NCI-H774 (cell line): ENCODE measurements at regions not wholly inside any gene's neighbourhood (a gene's known extent, or its start where the extent isn't known, plus 50 kb on each side); places are given as distances from the start of the nearest gene placed in this dataset.

Experiments used
- DNase-seq: peaks from one replicate; lab custom pipeline; 2025; lab: John Stamatoyannopoulos, UW

DNA sequence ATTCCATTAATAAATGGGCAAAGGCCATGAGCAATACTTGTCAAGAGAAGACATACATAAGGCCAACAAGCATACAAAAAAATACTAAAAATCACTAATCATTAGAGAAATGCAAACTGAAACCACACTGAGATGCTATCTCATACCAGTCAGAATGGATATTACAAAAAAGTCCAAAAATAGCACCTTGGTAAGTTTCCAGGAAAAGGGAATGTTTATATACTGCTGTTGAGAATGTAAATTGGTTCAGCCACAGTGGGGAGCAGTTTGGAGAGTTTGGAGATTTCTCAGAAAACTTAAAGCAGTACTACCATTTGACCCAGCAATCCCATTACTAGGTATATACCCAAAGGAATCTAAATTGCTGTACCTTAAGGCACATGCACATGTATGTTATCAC is 467.7 kb downstream of the CDH11 start:
- no peak for DNase-seq

DNA sequence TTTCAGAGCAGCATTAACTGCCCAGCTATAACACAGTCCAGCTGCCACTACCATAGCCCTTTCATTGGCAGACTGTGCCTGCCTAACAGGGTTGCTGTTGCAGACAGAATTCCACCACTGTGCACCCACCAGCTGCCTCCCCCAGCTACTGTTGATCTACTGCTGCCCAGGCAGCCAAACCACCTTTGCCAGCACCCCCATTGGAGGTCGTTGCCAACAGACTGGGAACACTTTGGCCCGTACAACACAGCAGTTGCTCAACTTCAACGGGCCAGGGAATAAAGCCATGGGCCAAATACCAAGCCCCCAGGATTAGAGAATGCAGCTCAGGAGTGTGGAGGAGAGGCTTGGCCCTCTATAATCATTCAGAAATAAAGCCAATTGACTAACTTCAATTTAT is 473.6 kb downstream of the CDH11 start:
- DNase-seq: no peak

- DNase-seq: no peak
These were observed 480.5 kb downstream of the CDH11 start for GRCh38 chr16:64641343-64641742.

- no peak for DNase-seq
These were observed 483.1 kb downstream of the CDH11 start for GRCh38 chr16:64638766-64639165.

DNA sequence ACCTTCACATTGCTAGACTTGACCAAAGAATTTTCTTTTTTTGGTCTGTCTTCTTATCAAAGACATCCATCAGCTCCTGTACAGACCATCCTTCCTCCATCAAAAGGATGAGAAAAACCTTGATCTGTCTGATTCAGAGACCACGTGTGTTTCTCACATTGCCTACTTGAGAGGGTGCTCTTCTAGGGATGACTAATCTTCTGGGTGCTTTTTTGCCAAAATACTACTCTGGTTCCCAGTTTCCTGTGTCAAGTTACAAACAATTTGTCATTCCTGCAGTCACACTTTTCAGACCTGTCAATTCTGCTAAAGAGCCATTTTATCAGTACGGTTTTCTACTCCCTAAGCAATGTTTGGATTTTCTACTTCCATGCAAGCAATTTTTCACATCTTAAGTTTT is 492.2 kb downstream of the CDH11 start:
- DNase-seq: no peak

GRCh38 chr16:64627781-64628180 is 494.1 kb downstream of the CDH11 start:
- DNase-seq: no peak

DNA sequence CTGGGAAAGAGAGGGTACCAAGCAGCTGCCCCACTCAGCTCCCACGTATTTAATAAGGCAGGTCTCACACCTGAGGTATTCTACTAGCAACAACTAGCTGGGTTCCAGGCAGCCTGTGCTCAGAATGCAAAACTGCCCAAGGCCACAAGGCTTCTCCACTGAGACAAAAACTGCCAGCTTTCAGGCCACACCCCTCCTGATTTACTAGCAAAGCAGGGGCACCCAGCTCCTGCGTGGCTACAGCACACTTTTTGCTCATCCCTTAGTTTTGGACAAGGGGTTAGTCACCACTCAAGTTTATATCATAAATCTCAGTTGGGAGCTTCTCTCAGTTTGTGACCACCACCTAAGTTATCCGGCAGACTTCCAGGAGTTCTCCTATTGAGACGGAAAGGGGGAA is 494.6 kb downstream of the CDH11 start:
- no peak for DNase-seq

DNA sequence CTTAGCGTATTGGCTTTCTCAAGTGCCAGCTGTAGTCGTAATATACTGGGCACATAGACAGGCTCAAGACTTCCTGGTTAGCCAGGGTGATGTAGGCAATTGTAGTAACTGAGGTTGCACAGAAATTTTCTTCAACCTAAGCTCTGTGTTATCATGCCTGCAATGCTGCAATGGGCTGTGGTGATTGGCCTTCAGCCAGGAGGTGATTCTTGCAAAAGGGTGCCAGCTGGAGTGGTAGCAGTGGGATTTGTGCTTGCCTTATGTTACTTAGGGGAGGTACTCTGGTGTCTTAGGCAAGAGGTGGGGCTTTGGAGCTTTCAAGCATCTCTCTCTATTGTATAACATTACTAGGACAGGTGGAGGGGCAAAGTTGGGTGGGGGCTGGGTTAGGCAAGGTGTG is 495.1 kb downstream of the CDH11 start:
- DNase-seq: no peak

GRCh38 chr16:64621616-64622015 is 500.2 kb downstream of the CDH11 start:
- DNase-seq: no peak

DNA sequence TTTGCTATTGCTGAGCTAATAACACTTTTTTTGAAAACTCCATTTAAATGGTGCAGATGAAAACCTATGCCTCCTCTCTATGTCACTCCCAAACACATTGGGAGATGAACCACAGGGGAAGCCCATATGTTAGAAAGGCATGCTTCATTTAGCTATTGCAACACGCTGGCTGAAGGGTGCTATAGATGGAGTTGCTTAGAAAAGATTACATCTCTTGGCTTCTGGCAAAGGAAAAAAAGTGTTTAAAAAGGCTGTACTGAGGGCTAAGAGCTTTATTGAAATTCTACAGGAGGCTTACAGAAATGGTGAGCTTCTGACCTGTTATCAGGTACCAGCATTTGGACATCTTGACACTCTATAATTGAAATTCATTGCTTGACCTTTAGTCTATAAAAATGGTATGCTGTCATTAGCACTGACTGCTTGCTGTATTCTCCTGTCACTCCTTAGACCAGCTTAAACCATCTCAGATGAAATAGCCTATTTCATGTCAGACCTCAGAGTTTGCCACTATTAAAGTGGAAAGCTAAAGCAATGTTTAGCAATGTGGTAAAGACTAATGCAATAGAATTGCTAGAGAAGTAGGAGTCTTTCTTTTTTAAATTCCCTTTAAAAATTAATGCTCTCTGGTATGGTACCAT is 503.9 kb downstream of the CDH11 start:
- no peak for DNase-seq

DNA sequence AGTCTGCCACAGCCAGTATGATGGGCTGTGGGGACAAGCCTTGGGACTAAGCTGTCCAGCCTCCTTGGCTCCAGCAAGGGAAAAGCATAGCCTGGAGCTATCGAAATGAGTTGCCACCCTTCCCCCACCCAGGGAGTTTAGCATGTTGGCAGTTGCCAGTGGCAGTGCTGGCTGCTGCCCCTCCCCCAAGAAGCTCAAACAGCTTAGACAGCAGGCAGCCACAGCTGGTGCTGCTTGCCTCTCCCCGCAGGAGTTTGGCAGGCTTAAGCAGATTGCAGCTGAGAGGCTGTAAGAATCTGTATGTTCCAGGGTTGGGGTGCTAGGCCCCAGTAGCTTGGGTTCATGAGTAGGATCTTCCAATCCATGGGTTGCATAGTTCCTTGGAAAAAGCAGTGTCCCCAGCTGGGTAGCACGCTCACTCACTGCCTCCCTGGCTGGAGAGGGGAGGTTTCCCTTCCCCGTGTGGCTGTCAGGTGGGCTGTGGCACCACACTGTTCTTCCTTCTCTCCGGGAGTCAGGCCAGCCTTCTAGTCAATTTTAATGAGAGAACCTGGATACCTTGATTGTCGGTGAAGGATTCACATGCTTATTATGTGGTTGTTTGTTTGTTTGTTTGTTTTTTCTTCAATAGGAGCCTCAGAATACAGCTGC is 506.1 kb downstream of the CDH11 start:
- DNase-seq: no peak

DNA sequence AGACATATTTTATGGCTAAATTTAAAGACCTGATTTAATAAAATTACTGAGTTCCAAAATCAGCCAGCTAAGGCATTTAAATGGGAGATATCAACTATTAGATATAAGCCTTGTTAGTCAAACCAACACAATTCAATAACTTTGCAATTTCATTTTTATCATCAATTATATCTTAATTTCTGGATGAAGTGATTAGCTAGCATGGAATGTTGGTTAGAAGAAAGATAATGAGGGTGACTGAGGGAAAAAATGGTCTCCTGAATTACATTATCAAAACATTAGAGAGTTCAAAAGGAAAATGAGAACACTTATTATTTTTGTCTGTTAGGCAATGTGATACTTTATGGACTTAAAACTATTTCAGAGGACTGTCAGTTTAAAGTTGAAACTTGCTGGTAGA is 525.7 kb downstream of the CDH11 start:
- no peak for DNase-seq

DNA sequence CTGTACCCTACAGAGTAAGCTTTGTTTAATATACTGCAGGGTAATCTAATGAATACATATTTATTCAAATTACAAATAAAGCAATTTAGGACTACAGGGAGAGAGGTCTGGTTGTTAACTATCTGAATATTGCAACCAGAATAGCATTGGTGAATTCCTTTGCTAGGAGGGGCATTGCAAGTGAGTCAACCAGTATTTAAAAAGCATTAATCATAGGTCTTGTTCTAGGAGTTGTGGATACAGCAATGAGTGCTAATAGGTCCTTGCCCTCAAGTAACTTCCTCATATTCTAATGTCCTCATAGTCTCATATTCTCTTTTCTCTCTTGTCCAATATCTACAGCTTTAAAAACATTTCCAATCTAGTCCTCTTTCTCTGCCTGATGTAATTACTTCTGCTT is 531.4 kb downstream of the CDH11 start:
- DNase-seq: no peak

GRCh38 chr16:64589836-64590235 is 532.0 kb downstream of the CDH11 start:
- DNase-seq: no peak

DNA sequence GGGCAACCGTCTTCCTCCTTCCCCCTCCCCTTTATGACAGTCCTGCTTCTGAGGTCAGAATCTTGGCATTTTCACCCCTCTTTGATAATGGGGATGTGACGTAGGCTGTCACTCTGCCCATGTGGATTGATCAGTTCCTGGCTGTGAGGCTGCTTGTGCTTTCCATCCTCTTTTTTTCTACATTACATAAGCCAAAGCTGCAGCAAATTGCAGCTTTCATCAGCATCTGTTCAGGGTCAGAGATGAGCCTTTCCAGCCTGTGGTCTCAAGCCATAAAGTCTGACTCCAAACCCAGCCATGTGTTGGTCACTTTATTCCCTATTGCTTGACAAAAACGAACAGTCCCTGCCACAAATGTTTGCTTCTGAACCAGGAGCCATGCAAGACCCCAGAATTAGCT is 535.1 kb downstream of the CDH11 start:
- DNase-seq: no peak

DNA sequence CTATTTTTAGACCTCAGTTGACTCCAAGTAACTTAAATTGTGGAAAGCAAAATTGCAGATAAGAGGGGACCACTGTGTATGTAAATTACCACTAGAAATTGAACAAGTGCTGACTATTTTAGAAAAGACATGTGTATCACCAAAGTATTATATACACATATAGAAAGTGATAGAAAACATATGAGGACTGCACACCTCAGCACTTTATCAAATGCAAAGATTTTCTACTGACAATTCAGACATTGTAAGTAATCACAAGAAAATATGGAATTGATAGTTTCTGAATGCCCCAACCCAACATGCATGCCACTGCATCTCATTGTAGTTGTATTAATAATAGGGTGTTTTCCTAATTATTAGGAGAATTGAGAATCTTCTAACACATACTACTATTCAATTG is 536.5 kb downstream of the CDH11 start:
- no peak for DNase-seq

- no peak for DNase-seq
These were observed 541.3 kb downstream of the CDH11 start for GRCh38 chr16:64580558-64580957.

GRCh38 chr16:64579712-64580111 is 542.2 kb downstream of the CDH11 start:
- no peak for DNase-seq

GRCh38 chr16:64545768-64546167 is 576.1 kb downstream of the CDH11 start:
- no peak for DNase-seq

DNA sequence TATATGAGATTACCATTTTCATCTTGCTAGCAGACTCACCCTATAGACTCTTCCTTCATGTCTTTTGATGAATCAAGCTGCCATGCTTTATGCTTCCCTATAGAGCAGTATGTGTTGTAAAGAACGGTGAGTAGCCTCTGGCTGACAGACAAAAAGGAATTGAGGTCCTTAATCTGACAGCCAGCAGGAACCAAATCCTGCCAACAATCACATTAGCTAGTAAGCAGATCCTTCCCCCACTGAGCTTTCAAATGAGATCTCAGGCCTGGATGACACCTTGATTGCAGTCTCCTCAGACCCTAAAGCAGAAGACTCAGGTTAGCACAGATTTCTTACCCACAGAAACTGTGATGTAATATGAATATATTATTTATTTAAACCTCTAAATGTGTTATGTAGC is 577.0 kb downstream of the CDH11 start:
- no peak for DNase-seq

DNA sequence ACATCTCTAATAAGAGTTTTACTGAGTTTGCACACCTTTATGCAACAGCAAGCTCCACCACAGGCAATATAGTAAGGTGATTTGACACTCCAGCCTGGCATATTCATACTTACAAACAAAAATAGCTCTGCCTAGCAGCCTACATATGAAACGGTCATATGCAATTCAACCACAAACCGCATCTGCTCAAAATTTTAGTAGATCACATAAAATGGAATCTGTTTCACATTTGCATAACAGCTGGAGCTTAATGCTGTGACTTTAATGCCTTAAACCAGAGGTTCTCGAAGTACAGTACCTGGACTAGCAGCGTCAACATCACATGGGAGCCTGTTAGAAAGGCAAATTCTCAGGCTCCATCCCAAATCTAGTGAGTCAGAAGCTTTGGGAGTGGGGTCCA is 578.4 kb downstream of the CDH11 start:
- no peak for DNase-seq

DNA sequence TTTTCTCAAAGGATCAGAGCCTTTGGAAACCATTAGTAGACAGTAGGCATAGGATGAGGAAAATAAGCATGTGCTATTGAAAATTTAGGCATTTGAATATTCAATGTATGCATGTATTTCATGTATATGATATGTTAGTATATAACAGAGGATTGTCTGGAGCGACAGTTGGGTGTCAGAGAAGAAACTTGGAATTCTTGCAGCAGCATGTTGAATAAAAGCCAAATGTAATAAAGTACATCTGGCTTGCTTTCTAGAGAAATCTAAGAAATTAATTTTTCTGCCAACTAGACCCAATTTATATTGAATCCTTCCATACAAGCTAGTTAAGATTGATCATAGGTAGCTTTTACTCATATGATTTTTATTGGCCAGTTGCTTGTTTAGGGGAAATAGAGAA is 578.8 kb downstream of the CDH11 start:
- no peak for DNase-seq

- no peak for DNase-seq
These were observed 579.7 kb downstream of the CDH11 start for GRCh38 chr16:64542152-64542551.

DNA sequence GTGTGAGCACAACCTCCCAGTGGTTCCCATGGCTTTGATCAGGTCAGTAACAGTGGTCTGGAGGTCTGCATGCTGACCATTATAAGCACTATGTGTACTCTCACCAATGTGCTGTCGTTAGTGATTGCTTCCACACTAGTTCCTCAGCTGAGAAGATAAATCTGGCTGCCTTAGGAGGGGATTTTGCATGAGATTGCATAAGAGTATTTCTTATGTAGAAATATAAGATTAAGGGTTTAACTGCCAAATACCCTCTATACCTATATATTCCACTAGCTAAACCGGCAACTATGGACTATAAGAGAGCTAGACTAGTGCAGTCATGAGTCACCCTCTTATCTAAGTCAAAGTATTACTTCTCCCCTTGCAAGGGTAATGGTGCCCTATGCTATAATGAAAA is 580.2 kb downstream of the CDH11 start:
- no peak for DNase-seq
